DND-41 (cell line): ENCODE measurements at regions not wholly inside any gene's neighbourhood (a gene's known extent, or its start where the extent isn't known, plus 50 kb on each side); places are given as distances from the start of the nearest gene placed in this dataset.

Source experiments
- EZH2 ChIP-seq: IDR thresholded peaks from 3 replicates; pipeline ENCODE4 v1.6.1; 2012; ENCODE audit warnings: borderline replicate concordance, low read depth, mild to moderate bottlenecking, moderate library complexity, low read length, inconsistent platforms; ENCODE audit not compliant: severe bottlenecking
- TF ChIP-seq, protein P1 (sequence below): IDR thresholded peaks from 2 replicates; pipeline ENCODE4 v1.5.1; 2012; ENCODE audit warnings: borderline replicate concordance, low read length, moderate library complexity, mild to moderate bottlenecking; ENCODE audit not compliant: poor library complexity, severe bottlenecking; ENCODE audit errors: extremely low read depth

DNA sequence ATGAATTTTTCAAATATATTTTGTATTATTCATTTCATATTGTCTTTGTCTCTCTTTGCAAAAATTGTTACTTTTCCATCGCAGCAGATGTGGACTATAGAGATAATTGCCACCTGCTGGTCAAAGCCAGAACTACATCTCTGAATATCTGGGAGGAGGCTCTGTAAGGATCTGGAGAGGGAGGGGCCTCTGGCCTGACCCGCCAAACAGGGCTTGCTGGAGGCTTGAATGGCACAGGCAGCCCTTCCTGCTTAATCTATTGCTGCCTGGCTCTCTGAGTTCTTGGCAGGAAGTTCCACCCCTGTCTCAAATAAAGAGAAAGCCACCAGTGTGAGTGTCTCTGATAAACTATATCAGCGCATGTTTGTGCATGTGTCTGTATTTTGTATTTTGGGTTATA, 132.4 kb downstream of the ZMAT1 start:
- TF ChIP-seq, protein P1, sequence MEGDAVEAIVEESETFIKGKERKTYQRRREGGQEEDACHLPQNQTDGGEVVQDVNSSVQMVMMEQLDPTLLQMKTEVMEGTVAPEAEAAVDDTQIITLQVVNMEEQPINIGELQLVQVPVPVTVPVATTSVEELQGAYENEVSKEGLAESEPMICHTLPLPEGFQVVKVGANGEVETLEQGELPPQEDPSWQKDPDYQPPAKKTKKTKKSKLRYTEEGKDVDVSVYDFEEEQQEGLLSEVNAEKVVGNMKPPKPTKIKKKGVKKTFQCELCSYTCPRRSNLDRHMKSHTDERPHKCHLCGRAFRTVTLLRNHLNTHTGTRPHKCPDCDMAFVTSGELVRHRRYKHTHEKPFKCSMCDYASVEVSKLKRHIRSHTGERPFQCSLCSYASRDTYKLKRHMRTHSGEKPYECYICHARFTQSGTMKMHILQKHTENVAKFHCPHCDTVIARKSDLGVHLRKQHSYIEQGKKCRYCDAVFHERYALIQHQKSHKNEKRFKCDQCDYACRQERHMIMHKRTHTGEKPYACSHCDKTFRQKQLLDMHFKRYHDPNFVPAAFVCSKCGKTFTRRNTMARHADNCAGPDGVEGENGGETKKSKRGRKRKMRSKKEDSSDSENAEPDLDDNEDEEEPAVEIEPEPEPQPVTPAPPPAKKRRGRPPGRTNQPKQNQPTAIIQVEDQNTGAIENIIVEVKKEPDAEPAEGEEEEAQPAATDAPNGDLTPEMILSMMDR, result peak; percentile 67
- no peak for TF ChIP-seq EZH2
